Upper lobe of right lung (tissue), 1 donor: ENCODE measurements at regions not wholly inside any gene's neighbourhood (a gene's known extent, or its start where the extent isn't known, plus 50 kb on each side); places are given as distances from the start of the nearest gene placed in this dataset.

Experiments
- ATAC-seq: fragments of 200-7000 bp; cut with Tn5 transposase; one replicate; pipeline ENCODE4 v1.9.1; 2020; ENCODE audit warnings: mild to moderate bottlenecking, moderate library complexity
- DNase-seq: peaks from one replicate; pipeline ENCODE4 v3.0.0-alpha.2; 2020
- H3K27ac ChIP-seq: fragments of 200-600 bp; one replicate; pipeline ENCODE4 v1.8.0; 2022
- H3K27me3 ChIP-seq: fragments of 200-600 bp; one replicate; pipeline ENCODE4 v1.8.0; 2022; ENCODE audit warnings: mild to moderate bottlenecking
- H3K36me3 ChIP-seq: fragments of 200-600 bp; one replicate; pipeline ENCODE4 v1.8.0; 2022
- H3K4me1 ChIP-seq: fragments of 200-600 bp; one replicate; pipeline ENCODE4 v1.8.0; 2022
- H3K4me3 ChIP-seq: fragments of 200-600 bp; one replicate; pipeline ENCODE4 v1.8.0; 2022; ENCODE audit warnings: mild to moderate bottlenecking
- H3K9me3 ChIP-seq: fragments of 200-600 bp; one replicate; pipeline ENCODE4 v1.8.0; 2022
- intact Hi-C: fragments of 100-400 bp; cut with DNase I; formaldehyde crosslinking; loops from one replicate; pipeline ENCODE4 v1.11.0; 2022
- TF ChIP-seq, protein P1 (sequence below): fragments of 200-600 bp; IDR thresholded peaks from one replicate; pipeline ENCODE4 v1.8.0; 2022; ENCODE audit warnings: antibody characterized with exemption
- donor health status: DM: no; HTN: yes; CAD: no; lungs with severe emphysema.

DNA sequence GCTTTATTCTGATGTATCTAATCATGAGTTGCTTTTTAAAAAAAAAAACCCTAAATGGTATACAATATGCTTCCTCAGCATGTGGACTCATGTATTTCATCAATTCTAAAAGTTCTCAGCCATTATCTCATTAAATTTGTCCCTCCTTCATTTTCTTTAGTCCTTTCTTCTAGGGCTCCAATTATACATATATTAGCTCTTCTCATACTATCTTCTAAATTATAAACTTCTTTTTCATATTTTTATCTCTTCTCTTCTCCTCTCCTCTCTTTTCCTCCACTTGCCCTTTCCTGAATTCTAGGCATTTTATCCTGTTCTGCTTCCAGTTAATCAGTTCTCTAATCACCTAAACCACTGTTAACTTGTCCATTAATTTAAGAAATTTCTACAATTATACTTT is 55.0 kb upstream of the IL33 start:
- TF ChIP-seq, protein P1, sequence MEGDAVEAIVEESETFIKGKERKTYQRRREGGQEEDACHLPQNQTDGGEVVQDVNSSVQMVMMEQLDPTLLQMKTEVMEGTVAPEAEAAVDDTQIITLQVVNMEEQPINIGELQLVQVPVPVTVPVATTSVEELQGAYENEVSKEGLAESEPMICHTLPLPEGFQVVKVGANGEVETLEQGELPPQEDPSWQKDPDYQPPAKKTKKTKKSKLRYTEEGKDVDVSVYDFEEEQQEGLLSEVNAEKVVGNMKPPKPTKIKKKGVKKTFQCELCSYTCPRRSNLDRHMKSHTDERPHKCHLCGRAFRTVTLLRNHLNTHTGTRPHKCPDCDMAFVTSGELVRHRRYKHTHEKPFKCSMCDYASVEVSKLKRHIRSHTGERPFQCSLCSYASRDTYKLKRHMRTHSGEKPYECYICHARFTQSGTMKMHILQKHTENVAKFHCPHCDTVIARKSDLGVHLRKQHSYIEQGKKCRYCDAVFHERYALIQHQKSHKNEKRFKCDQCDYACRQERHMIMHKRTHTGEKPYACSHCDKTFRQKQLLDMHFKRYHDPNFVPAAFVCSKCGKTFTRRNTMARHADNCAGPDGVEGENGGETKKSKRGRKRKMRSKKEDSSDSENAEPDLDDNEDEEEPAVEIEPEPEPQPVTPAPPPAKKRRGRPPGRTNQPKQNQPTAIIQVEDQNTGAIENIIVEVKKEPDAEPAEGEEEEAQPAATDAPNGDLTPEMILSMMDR, result no peak
- ATAC-seq, result no peak
- no peaks in the 10 kb centered on the region for H3K27me3 ChIP-seq
- intact Hi-C loops, result no loop called here
- H3K4me1 ChIP-seq, result no peaks in the 10 kb centered on the region
- no peak overlapping the region for H3K27ac ChIP-seq
- DNase-seq, result no peak
- no peak overlapping the region for H3K4me3 ChIP-seq
- no peaks in the 10 kb centered on the region for H3K36me3 ChIP-seq
- H3K9me3 ChIP-seq, result no peaks in the 10 kb centered on the region

DNA sequence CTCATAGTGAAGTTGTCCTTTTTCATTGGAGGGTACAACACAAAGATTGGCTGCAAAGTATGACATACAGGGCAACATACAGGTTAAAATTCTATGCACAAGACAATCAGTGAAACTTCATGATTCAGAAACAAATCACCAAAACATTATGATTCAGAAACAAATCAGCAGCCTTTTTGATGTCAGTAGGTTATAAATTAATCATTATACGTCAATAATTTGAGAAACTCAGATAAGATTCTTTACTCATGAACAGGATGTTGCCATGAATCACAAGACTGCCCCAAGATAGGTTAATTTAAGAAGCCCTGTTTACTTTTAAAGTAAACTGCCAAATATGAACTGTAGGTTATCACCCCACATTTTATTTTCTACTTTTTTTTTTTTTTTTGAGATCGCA is 62.2 kb upstream of the IL33 start:
- Histone ChIP-seq H3K9me3 (no peaks in the 10 kb centered on the region), H3K4me1 (no peaks in the 10 kb centered on the region), H3K27me3 (no peaks in the 10 kb centered on the region), H3K4me3 (no peak overlapping the region), H3K27ac (no peak overlapping the region), H3K36me3 (no peaks in the 10 kb centered on the region)
- no peak for DNase-seq
- ATAC-seq, result no peak
- TF ChIP-seq, protein P1, result no peak
- intact Hi-C loops, result no loop called here

DNA sequence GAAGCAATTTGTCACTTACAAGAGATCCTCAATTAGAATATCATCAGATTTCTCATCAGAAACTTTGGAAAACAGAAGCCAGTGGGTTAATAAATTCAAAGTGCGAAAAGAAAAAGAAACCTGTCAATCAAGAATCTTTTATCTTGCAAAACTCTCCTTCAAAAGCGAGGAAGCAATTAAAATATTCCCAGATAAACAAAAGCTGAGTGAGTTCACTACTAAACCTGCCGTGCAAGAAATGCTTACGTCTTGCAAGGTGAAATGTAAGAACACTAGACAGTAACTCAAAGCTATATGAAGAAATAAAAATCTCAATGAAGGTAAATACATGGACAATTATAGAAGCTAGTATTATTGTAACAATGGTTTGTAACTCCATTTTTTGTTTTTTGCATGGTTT is 62.8 kb upstream of the IL33 start:
- Histone ChIP-seq H3K4me1 (no peaks in the 10 kb centered on the region), H3K27me3 (no peaks in the 10 kb centered on the region), H3K9me3 (no peaks in the 10 kb centered on the region), H3K36me3 (no peaks in the 10 kb centered on the region), H3K27ac (no peak overlapping the region), H3K4me3 (no peak overlapping the region)
- intact Hi-C loops, result no loop called here
- ATAC-seq (no peak), DNase-seq (no peak)
- TF ChIP-seq, protein P1, result no peak

GRCh38 chr9:6150483-6150882 is 65.1 kb upstream of the IL33 start:
- ATAC-seq (no peak), DNase-seq (no peak)
- intact Hi-C loops, result no loop called here
- H3K27me3 ChIP-seq, result no peaks in the 10 kb centered on the region
- no peak overlapping the region for H3K27ac ChIP-seq
- H3K4me1 ChIP-seq, result no peaks in the 10 kb centered on the region
- H3K9me3 ChIP-seq, result no peaks in the 10 kb centered on the region
- no peaks in the 10 kb centered on the region for H3K36me3 ChIP-seq
- H3K4me3 ChIP-seq, result no peak overlapping the region
- TF ChIP-seq, protein P1, result no peak

DNA sequence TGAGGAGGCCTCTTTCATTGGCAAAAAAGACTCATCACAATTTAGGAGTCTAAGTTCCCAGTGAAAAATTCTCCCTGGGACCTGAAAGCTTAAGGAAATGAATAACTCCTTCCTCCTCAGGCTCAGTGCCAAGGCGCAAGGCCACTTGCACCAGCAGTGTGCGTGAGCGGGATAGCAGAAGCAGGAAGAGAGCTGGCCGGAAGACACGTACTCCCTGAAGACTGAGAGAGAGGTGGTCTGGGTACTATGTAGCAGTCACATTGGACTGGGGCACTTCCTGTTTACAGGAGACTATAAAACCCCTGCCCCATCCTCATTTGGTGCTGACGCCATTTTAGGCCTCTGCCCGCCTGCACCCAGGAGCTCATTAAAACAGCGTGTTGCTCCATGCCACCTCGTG is 66.3 kb upstream of the IL33 start:
- Histone ChIP-seq H3K27me3 (no peaks in the 10 kb centered on the region), H3K9me3 (no peaks in the 10 kb centered on the region), H3K4me3 (no peak overlapping the region), H3K4me1 (no peaks in the 10 kb centered on the region), H3K36me3 (no peaks in the 10 kb centered on the region), H3K27ac (no peak overlapping the region)
- DNase-seq, result no peak
- intact Hi-C loops, result no loop called here
- ATAC-seq, result no peak
- TF ChIP-seq, protein P1, result no peak

GRCh38 chr9:6147846-6148245 is 67.8 kb upstream of the IL33 start:
- ATAC-seq (no peak), DNase-seq (no peak)
- no peaks in the 10 kb centered on the region for H3K36me3 ChIP-seq
- no peaks in the 10 kb centered on the region for H3K9me3 ChIP-seq
- H3K4me1 ChIP-seq, result no peaks in the 10 kb centered on the region
- H3K4me3 ChIP-seq, result no peak overlapping the region
- TF ChIP-seq, protein P1, result no peak
- no peaks in the 10 kb centered on the region for H3K27me3 ChIP-seq
- H3K27ac ChIP-seq, result no peak overlapping the region
- intact Hi-C loops, result no loop called here
